GM23248 (cell line): ENCODE measurements at regions not wholly inside any gene's neighbourhood (a gene's known extent, or its start where the extent isn't known, plus 50 kb on each side); places are given as distances from the start of the nearest gene placed in this dataset.

Experiments used
- EZH2 ChIP-seq: fragments of 200-600 bp; sonication (generic); IDR thresholded peaks from 2 replicates; pipeline ENCODE4 v1.6.1; 2018; ENCODE audit warnings: antibody characterized with exemption, mild to moderate bottlenecking; ENCODE audit not compliant: insufficient read depth, poor library complexity, severe bottlenecking
- EZH2phosphoT487 ChIP-seq: fragments of 200-600 bp; sonication (generic); IDR thresholded peaks from 2 replicates; pipeline ENCODE4 v1.6.1; 2018; ENCODE audit warnings: antibody characterized with exemption, moderate library complexity, mild to moderate bottlenecking, low read depth; ENCODE audit not compliant: insufficient read depth

- no peak for TF ChIP-seq EZH2
- no peak for TF ChIP-seq EZH2phosphoT487
Observed at GRCh38 chr16:13333336-13333735, 431.9 kb downstream of the SHISA9 start.
